Germinal center (tissue), 1 donor: ENCODE measurements at regions not wholly inside any gene's neighbourhood (a gene's known extent, or its start where the extent isn't known, plus 50 kb on each side); places are given as distances from the start of the nearest gene placed in this dataset.
"Not testable (repeated sequence)": the region's sequence is repeated elsewhere in the genome, so short reads cannot be mapped to it uniquely, and the experiment has no call there.

Experiments
- DNase-seq: peaks from one replicate; pipeline ENCODE4 v3.0.0; 2012; ENCODE audit warnings: mixed read lengths, low spot score

DNA sequence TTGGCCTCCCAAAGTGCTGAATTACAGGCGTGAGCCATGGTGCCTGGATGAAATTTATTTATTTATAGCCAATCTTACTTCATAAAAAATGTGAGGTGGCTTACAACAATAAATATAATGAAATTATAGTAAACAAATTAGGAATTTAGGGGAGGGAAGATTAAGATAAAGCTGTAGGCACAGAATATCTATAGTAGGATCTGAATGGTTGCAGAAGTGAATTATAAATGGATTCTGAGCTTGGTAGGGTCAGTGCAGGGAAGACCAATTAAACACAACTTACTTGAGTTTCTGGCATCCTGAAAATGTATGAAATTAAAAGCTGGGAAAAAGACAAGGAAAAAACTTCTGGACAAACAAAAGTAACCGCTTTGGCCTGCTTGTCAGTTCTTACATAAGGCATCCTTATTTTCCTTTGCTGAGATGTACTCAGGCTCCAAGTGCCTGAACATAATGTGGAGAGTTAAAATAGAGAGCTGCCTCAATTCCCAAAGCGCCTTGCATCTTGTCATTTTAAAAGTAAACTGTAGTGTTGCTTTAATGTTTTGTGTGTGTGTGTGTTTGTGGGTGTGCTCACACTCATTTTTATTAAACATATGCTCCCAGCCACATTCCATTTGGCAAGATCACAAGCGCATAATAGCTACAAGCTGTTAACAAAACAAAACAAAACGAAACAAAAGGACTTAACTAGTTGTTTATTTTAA is 247.3 kb downstream of the S1PR1 start:
- no peak for DNase-seq

GRCh38 chr1:101484689-101485338 is 248.0 kb downstream of the S1PR1 start:
- no peak for DNase-seq

- no peak for DNase-seq
These were observed 248.9 kb downstream of the S1PR1 start for GRCh38 chr1:101485712-101486111.

GRCh38 chr1:101492144-101492543 is 255.3 kb downstream of the S1PR1 start:
- not testable (repeated sequence) for DNase-seq

GRCh38 chr1:101493920-101494319 is 257.1 kb downstream of the S1PR1 start:
- not testable (repeated sequence) for DNase-seq

- no peak for DNase-seq
These were observed 259.3 kb downstream of the S1PR1 start for GRCh38 chr1:101496109-101496508.

- no peak for DNase-seq
These were observed 261.2 kb downstream of the S1PR1 start for GRCh38 chr1:101497881-101498559.

DNA sequence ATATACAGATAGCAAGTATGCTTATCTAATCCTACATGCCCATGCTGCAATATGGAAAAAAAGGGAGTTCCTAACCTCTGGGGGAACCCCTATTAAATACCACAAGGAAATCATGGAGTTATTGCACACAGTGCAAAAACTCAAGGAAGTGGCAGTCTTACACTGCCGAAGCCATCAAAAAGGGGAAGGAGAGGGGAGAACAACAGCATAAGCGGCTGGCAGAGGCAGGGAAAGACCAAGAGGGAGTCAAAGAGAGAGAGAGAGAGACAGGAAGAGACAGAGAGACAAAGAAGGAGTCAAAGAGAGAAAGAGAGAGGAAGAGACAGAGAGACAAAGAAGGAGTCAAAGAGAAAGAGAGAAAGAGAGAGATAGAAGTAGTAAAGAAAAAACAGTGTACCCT is 267.3 kb downstream of the S1PR1 start:
- not testable (repeated sequence) for DNase-seq

- DNase-seq, result not testable (repeated sequence)
These were observed 268.4 kb downstream of the S1PR1 start for GRCh38 chr1:101505240-101505639.

GRCh38 chr1:101506541-101507164 is 269.8 kb downstream of the S1PR1 start:
- DNase-seq, result peak; percentile 31

GRCh38 chr1:101507547-101507971 is 270.7 kb downstream of the S1PR1 start:
- no peak for DNase-seq

- no peak for DNase-seq
These were observed 272.1 kb downstream of the S1PR1 start for GRCh38 chr1:101508913-101509312.

GRCh38 chr1:101509370-101509769 is 272.6 kb downstream of the S1PR1 start:
- no peak for DNase-seq

- DNase-seq, result no peak
These were observed 274.5 kb downstream of the S1PR1 start for GRCh38 chr1:101511202-101511891.

DNA sequence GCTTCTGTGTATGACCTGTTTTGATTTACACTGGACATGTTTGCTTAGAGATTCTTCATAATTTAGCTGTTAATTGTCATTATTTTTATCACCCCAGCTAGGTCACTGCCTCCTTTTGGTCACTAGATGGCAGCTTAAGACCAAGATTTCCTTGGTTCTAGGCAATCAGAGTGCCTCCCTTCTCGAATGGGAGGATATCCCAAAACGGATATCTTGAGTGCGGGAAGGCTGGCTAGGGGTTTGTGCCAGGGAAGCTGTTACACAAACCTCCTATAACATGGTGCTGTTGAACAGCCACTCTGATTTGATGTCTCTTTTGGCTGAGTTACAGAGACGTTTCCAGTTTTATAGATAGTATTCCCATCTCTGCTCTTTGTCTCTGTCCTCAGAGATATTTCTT is 283.5 kb downstream of the S1PR1 start:
- peak; percentile 8 for DNase-seq

GRCh38 chr1:101522486-101522885 is 285.7 kb downstream of the S1PR1 start:
- DNase-seq, result no peak

GRCh38 chr1:101526813-101527212 is 290.0 kb downstream of the S1PR1 start:
- DNase-seq, result no peak

GRCh38 chr1:101532377-101532776 is 295.6 kb downstream of the S1PR1 start:
- DNase-seq, result no peak

DNA sequence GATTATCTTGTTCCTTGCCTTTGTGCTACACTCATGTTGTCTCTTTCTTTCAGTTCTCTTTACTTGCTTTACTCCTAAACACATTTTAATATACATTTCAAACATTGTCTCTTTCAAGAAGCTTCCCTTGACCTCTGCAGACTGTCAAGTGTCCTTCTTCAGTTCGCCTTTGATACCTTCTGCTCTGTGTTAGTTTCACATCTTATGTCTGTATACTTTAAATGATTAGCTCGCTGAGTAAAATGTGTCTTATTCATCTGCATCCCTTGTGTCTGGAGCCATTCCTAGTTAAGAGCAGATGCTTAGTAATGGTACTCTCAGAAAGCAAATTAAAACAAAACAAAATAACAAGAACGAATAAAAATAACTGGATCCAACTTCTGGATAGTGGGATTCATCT is 303.3 kb downstream of the S1PR1 start:
- DNase-seq, result no peak

DNA sequence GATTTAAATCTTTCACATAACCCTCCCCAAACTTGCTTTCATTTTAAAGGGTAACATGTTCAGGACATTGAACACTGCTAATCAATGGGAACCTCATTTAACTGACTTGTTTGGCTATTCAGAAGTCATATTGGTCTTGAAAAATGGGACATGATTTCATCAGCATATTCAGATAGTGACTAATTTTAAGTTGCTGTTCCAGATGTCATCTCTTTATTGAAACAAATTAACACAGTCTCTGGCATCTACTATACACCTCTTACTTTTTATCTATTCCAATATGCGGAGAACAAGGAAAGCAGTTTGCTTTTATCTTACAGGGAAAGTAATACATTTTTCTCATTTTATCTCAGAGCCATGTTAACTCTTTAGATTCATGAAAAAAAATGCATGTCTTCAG is 310.1 kb downstream of the S1PR1 start:
- DNase-seq, result no peak

- no peak for DNase-seq
These were observed 310.5 kb downstream of the S1PR1 start for GRCh38 chr1:101547357-101547756.

GRCh38 chr1:101548376-101548775 is 311.6 kb downstream of the S1PR1 start:
- no peak for DNase-seq
